Right renal pelvis (tissue), 4 donors: ENCODE measurements at regions not wholly inside any gene's neighbourhood (a gene's known extent, or its start where the extent isn't known, plus 50 kb on each side); places are given as distances from the start of the nearest gene placed in this dataset.
"Not testable (repeated sequence)": the region's sequence is repeated elsewhere in the genome, so short reads cannot be mapped to it uniquely, and the experiment has no call there.

Experiments used
- DNase-seq, 4 donors: peaks; one replicate each; pipeline ENCODE4 v3.0.0-alpha.2; 2013; ENCODE audit warnings: low read depth in 4 of 4, low spot score in 3 of 4, missing footprints in 1 of 4

DNA sequence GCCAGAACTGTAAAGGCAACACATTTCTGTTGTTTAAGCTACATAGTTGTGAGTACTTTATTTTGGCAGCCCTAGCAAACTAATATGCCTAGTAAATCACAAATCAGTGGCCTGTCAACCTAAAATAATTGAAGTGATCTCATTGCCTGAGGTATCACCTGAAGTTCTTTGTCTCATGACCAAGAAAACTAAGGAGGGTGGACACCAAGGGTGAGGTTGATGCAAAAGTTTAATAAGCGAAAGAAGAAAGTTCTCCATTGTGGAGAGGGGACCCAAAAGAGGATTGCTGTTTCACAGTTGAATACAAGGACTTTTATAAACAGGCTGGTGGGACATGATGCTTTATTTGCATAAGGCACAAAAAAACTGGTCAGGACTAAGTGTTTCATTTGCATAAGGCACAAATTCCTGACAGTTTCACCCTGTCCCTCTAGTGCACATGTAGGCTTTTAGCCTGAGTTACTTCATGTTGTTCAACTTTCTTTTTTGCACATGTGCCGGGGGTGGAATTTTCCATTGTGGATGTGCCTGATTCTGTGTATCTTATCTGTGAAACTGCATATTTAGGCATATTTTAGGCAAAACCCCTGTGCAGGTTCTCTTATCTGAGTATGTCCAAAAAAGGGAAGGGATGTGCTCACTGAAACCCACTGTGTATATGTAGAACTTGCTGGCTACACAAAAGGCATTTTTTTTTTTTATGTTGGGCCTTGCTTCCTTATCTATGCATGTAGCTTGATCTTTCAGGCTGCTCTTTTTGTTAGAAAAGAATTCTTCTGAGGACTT is 108.6 kb upstream of the RAI14 start:
- DNase-seq: no peak

DNA sequence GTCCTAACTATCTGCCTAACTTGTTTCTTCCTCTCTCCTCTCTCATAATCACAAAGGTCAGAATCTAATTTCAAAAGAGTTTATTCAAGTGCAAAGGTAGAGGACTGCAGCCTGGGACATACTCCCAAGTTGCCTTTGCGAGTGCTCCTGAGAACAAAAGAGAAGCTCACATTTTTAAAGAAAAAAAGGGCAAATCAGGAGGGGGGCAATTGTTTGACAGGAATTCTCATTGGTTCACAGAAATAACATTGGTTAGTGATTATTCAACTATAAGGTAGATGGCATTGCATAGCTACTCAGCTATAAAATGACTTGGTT is 108.1 kb upstream of the RAI14 start:
- no peak for DNase-seq

DNA sequence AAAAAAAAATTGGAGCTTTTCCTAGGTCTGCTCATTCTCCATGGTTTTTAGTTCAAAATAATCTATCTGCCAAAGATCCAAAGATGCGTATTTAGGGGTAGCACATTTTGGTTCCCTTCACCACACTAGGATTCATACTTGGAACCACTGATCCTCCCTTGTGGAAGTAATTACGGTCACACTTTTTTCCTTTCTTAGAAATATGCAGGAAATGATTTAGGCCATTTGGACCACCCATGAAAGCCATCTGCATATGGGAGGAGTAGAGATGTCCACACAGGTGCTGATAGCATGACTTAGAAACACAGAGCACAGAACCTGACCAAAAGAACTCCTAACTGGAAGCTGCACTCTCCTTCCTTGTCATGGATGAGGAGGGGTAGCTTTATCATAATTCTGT is 105.9 kb upstream of the RAI14 start:
- DNase-seq: no peak

DNA sequence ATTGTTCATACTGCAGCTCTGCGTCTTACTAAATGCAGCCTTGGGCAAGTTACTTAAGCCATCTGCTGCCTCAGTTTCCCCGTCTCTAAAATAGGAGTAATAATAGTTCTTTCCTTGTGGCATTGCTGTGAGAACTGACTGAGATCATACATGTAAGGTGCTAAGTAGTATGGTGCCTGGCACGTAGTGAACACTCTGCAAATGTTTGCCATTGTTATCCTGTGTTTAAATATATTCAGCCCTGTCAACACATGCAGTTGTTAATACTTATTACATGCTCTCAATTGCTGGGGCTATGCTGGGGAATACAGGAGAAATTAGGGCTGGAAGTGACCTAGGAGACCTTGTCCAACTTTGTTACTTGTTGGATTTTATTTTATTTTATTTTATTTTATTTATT is 105.2 kb upstream of the RAI14 start:
- no peak for DNase-seq

DNA sequence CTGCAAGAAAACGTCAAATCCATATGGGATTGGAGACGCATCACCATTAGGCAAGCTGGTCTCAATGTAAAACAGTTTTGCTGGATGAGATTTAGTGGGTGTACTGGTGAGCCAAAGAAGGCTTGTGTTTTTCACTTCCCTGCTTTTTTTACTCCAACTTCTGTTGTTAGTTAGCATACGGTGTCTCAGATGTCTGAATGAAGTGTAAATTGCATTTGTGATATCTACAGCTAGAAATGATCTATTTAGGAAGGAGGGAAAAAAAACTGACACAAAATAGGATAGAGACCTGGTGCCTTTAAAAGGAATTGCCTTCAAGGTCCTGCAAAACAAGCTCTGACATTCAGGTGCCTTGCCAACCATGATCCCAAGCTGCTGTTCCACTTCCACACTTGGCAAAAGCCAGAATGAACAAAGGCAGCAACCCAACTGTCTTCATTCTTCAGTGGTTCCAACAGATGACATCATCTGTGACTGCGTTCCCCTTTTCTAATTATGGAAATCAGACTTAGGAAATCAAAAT is 104.2 kb upstream of the RAI14 start:
- no peak for DNase-seq

DNA sequence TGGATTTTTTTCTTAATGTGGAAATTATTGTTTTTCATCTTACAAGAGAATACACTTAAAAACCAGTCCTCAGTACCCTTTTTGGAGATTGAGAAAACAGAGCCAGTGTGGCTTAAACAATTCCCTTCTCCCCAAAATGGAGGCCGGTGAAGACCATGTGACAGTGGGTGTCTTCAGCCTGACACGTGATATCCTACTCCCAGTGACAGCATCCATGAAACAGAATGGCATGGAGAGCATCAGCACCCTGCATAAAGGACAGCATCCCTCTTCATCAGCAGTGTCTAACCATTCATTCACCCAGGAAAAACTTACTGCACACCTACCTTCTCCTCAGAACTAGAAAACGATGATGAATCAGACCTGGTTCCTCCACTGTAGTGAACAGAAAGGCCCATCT is 103.4 kb upstream of the RAI14 start:
- no peak for DNase-seq

DNA sequence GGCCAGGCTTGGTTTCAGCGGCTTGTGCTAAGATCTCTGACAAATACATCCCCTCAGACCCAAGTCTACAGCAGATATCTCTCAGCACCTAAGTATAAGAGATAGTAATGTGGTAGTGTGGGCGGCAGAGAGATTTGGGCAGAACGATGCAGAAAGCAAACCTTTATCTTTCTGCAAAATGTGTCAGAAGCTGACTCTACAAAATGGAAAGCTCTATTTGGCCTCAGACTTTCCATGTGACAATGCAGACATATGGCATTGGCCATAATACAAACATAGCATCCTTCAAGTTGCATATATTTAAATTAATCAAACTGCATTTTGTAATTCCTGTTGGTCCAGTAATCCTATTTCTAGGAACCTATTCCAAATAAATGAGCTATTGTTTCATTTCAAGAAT is 102.5 kb upstream of the RAI14 start:
- no peak for DNase-seq

DNA sequence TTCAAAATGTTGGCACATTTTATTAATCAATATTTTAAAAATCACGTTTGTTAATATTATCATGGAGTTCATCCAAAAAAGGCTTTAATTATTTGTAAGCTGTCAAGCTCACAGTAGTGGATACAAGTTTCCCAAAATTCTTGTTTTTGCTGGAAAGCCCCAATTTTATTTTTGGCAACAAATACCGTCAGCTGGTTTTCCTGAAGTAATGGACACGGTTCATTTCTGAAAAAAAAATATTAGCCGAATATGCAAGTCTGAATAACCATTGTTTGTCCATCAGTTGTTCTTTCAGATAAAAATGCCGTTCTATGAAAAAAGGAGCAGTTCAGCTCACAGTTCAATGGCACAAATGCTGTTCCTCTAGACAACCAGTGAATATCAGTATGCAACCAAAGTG is 101.5 kb upstream of the RAI14 start:
- DNase-seq: no peak

DNA sequence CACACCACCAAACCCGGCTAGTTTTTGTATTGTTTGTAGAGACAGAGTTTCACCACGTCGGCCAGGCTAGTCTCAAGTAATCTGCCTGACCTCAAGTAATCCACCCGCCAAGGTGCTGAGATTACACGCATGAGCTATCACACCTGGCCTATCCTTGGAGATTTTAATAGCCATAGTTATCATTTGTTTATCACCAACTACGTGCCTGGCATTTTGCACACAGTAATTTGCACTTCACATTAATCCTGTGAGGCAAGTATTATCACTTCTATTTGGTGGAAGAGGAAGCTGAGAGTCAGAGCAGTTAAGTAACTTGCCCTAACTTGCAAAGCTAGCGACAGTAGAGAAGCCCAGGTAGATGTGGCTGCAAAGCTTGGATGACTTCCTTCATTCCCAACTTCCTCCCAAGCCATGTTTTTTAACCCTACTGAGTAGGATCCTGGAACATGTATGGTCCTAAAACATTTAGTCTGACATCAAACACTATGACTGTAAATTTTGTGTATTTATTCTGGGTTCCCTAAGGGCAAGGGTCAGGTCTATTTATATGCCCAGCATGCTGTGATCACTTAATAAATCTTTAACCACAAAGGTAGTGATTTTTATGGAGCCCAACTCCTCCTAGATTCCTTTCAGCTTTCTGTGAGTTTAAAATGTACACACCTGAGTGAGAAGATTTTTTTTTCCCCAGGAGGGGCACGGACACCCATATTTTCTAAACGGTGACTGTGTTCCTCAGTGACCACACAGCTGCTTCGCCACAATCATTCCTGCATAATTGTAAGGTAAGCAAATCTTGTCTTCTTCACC is 100.2 kb upstream of the RAI14 start:
- DNase-seq: no peak

DNA sequence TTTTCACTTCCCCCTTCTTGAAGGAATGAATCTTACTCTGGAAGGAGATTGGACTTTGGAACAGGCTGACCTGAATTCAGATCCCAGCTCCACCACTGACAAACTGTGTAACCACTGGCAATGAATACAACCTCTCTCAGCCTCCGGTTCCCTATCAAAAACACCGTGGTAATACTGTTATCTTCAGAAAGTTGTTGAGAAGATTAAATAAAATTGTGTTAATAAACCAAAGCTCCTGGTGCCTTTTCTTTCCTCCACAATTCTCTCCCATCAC is 99.7 kb upstream of the RAI14 start:
- DNase-seq: no peak

DNA sequence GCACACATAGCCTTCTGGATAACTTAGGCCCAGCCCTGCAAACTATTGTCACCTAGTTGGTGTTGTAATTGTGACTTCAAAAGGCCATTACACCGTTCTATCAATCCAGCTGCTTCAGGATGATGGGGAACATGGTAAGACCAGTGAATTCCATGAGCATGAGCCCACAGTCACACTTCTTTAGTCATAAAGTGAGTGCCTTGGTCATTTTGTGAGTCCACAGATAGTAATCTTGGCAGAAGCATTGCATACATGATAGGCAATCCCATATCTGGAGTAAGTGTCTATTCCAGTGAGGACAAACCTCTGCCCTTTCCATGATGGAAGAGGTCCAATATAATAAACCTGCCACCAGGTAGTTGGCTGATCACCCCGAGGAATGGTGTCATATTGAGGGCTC is 94.5 kb upstream of the RAI14 start:
- DNase-seq: not testable (repeated sequence)

DNA sequence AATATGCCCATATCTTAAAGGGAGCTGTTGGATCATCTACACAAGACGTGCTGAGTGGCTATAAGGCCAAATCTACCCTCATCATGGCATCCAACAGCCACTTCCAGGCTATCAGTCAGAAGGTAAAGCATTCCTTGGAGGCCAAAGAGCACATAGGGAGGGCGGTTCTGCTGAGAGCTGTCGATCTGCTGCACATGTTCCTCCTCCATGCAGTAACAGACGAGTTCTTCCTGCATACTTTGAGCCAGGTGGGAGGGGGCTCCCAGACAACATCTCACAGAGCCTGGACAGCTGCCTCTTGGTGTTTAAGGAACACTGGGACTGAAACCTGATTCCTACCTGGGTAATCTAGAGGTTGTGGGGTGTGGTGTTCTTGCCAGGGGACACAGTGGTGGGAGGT is 93.3 kb upstream of the RAI14 start:
- no peak for DNase-seq

DNA sequence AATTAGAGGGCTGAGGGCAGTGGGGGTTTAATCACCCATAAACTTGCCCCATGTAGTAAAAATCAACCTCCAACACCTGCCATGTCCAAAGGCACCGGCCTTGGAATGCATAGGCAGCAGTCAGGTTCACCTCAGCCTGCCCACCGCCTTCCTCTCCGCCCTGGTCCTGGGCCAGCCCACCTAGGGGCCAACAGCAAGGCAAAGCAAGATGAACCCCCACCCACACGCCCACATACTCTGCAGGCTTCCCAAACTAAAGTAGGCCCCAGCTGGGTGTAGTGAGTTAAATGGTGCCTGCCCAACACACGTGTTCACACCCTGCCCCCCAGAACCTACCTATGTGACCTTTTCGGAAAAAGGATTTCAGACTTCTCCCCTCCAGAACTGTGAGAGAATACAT is 92.9 kb upstream of the RAI14 start:
- DNase-seq: no peak

DNA sequence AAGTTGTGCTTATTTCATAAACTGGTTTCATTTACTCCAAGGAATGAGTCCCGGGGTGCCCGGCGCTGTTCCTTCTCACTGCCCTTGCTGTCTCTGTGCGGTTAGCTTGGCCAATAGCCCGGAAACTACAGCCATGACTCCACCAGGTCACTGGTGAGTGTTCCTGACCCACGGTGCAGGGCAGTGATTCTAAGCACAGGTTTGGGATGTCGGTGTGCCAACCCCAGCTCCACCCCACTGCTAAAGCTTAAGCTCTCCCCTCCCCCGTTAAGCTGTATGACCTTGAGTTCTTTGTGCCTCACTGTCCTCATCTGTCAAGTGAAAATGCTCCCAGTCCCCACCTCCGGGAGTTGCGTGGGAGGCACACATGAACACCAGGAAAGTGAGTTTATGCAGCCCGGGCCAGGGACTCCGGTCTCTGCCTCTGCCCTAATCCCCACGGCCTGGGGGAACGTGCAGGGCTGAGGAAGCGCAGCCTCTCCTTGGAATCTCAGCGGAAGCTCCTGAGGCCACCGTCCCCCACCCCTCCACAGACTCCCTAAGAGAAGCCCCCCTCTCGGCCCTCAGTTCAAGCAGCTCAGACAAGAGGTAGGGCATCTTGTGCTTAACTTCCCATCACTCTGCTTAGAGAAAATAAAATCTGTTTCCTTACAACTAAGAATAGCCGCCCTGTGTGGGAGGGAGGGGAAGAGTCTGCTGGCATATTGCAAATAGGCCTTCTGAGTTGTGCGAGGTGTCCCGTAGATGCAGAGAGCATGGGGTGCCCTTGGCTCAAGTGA is 92.0 kb upstream of the RAI14 start:
- DNase-seq: no peak

DNA sequence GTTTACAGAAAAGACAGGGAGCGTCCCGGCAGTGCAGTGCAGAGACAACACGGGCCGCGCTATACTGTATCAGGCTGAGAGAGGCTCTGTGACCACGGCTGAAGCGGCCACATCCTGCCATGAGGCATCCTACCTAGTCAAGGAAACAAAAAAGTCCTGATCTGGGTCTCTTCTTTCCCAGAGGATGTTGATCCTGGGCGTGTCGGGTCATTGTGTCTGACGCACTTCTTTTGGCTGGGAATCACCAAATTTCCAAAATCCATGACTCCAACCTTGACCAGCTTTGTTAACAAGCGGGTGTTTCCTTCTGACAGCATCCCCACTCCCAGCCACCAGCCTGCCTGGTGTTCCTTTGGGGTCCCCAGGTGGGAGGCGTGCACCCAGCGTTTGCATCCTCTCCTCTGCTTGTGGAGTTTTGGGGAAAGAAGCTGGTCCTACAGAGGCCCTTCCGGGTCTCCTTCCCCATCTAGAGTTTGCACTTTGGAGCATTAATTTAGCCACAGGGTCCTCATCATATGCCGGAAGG is 91.4 kb upstream of the RAI14 start:
- DNase-seq: no peak

DNA sequence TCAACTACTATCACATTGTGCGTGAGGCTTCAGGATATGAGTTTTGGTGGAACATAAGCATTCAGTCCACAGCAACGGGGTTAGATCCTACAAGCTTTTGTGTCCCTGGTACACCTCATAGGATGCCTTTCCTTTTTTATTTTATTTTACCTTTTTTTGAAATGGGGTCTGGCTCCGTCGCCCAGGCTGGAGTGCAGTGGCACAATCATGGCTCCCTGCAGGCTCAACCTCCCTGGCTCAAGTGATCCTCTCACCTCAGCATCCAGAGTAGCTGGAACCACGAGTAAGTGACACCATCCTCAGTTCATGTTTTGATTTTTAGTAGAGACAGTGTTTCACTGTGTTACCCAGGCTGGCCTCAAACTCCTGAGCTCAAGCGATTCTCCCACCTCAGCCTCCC is 86.0 kb upstream of the RAI14 start:
- DNase-seq: no peak

DNA sequence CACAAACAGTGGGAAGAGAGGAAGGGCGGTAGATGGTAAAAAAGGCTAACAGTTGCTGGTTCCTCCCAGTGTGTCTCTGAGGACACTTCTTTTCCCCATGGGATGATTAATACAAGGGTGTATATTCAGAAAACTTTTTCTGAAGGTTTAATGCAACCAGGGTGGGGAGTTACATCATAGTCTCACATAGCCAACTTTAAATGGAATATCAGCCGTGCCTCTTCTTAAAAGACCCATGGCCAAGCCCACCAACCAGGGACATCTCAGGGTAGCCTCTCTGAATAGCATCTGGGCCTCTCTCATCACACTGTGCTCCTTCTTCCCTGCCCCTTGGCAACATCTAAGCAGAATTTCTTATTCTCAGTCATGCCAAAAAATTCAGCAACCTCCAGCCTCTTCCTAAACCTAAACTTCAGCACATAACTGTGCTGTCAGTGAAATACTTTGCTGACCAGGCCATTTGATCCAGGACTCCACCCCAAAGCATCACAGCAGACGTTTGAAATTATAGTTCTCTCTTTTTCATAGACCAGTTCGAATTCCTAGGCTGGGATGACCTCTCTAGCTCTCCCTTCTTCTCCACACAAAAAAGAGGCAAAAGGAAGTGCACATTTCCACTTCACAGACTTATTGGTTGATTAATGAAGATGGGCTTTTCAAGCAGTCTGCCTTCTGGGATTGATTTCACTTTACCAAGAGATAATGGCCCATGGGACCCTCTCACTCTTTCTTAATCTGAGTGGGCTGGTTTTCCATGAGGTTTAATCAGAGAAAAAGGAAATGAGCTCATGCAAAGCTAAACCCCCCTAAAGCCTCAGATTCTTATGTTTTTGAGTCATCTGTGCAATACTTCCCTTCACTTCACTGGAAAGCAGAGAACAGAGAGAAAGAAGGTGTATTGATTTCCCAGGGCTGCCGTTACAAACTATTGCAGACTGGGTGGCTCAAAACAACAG is 85.1 kb upstream of the RAI14 start:
- no peak for DNase-seq

DNA sequence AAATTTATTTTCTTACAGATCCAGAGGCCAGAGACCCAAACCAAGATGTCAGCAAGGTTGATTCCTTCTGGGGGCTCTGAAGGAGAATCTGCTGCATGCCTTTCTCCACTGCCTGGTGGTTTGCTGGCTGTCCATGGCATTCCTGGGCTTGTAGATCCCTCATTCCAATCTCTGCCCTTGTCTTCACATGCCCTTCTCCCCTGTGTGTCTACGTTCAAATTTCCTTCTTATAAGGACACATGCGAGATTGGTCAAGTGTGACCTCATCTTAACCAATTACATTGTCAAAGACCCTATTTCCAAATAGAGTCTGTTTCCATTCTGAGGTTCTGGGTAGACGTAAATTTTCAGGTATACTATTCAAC is 84.5 kb upstream of the RAI14 start:
- no peak for DNase-seq

DNA sequence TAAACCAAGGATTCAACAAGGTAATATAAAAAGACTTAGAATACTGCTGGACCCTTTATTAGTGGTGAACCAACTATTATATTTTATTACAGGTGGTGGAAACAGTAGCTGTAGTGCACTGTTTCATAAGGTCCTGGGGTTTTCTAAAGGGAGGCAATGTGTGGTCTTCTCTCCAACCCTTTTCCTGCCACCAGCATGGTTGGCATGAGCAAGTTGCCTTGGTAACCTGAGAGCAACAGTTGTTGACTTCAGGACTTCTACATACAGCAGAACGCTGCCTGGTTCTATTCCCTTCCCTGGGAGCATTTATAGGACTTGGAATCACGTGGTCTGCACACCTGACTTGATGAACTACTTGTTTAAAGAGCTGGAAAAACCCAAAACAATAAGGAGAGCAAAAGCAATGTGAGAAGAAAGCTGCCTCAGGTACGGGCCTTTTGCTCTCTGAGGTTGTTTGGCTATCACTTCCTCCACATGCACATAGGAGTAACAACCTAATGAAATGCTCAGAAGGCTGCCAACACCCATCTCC is 81.1 kb upstream of the RAI14 start:
- no peak for DNase-seq
